IMR-90 (cell line): ENCODE measurements at regions not wholly inside any gene's neighbourhood (a gene's known extent, or its start where the extent isn't known, plus 50 kb on each side); places are given as distances from the start of the nearest gene placed in this dataset.

Experiments
- ATAC-seq: fragments of 200-7000 bp; cut with Tn5 transposase; 2 replicates; pipeline ENCODE4 v1.9.1; 2020; ENCODE audit warnings: low read depth, mild to moderate bottlenecking, moderate library complexity
- BruUV-seq: library from RNA; stranded (reverse); fragments of 400-500 nt; replicated peaks from 2 replicates; lab custom pipeline; 2021; lab: Mats Ljungman, UMichigan
- CTCF ChIA-PET: fragments of 300-600 bp; formaldehyde crosslinking; extraction: SDS; loops from one replicate; lab custom pipeline; 2021; ENCODE audit warnings: antibody characterized with exemption; lab: Yijun Ruan, JAX
- POLR2A ChIA-PET: fragments of 300-600 bp; sonication (Branson Sonifier 250); formaldehyde crosslinking; loops from one replicate; lab custom pipeline; 2022; ENCODE audit warnings: antibody characterized with exemption; ENCODE audit not compliant: unreplicated experiment; lab: Charles Lee
- DNase-seq: peaks from one replicate; pipeline ENCODE4 v3.0.0; 2013
- H2AFZ ChIP-seq: replicated peaks from 2 replicates; pipeline ENCODE3; 2013; ENCODE audit warnings: low read length, mild to moderate bottlenecking; ENCODE audit not compliant: poor library complexity
- H2AK5ac ChIP-seq: 2 replicates; pipeline ENCODE4 v1.6.1; 2013; ENCODE audit warnings: low read depth, low read length, inconsistent platforms
- H2AK9ac ChIP-seq: replicated peaks from 2 replicates; pipeline ENCODE3; 2013; ENCODE audit warnings: mild to moderate bottlenecking, low read depth, low read length, moderate library complexity; ENCODE audit not compliant: poor library complexity
- H2BK120ac ChIP-seq: 2 replicates; pipeline ENCODE4 v1.6.1; 2013; ENCODE audit warnings: low read depth, low read length, inconsistent platforms
- H2BK15ac ChIP-seq: 3 replicates; pipeline ENCODE4 v1.6.1; 2013; ENCODE audit warnings: low read depth, low read length, inconsistent platforms
- H2BK20ac ChIP-seq: 2 replicates; pipeline ENCODE4 v1.6.1; 2013; ENCODE audit warnings: low read depth, mild to moderate bottlenecking, inconsistent platforms, low read length, moderate library complexity
- H2BK5ac ChIP-seq: 2 replicates; pipeline ENCODE4 v1.6.1; 2013; ENCODE audit warnings: mild to moderate bottlenecking, low read depth, low read length, inconsistent platforms; ENCODE audit not compliant: poor library complexity, severe bottlenecking
- H3K14ac ChIP-seq: replicated peaks from 2 replicates; pipeline ENCODE4 v1.6.1; 2013; ENCODE audit warnings: low read depth, low read length, inconsistent platforms
- H3K18ac ChIP-seq: 2 replicates; pipeline ENCODE4 v1.6.1; 2013; ENCODE audit warnings: low read depth, low read length, control low read depth
- H3K23ac ChIP-seq: 2 replicates; pipeline ENCODE4 v1.6.1; 2013; ENCODE audit warnings: low read depth, low read length, inconsistent platforms
- H3K27ac ChIP-seq: 2 replicates; pipeline ENCODE4 v1.5.1; 2013; ENCODE audit warnings: mild to moderate bottlenecking, control low read depth, low read length; ENCODE audit not compliant: insufficient read depth
- H3K27me3 ChIP-seq: 2 replicates; pipeline ENCODE4 v1.6.1; 2013; ENCODE audit warnings: low read length; ENCODE audit not compliant: control insufficient read depth, insufficient read depth
- H3K36me3 ChIP-seq: 2 replicates; pipeline ENCODE4 v1.6.1; 2013; ENCODE audit warnings: low read length, mixed read lengths; ENCODE audit not compliant: control insufficient read depth, insufficient read depth
- H3K4ac ChIP-seq: 2 replicates; pipeline ENCODE4 v1.6.1; 2013; ENCODE audit warnings: low read depth, low read length, inconsistent platforms
- H3K4me1 ChIP-seq: 2 replicates; pipeline ENCODE4 v1.6.1; 2013; ENCODE audit warnings: low read length, mixed read lengths; ENCODE audit not compliant: control insufficient read depth, insufficient read depth
- H3K4me2 ChIP-seq: 2 replicates; pipeline ENCODE4 v1.6.1; 2013; ENCODE audit warnings: low read depth, mild to moderate bottlenecking, control low read depth, low read length, moderate library complexity
- H3K4me3 ChIP-seq: 2 replicates; pipeline ENCODE4 v1.5.1; 2013; ENCODE audit warnings: low read depth, mild to moderate bottlenecking, control low read depth, low read length, moderate library complexity; ENCODE audit not compliant: insufficient read depth
- H3K56ac ChIP-seq: 2 replicates; pipeline ENCODE4 v1.6.1; 2013; ENCODE audit warnings: low read length, inconsistent platforms; ENCODE audit not compliant: insufficient read depth; ENCODE audit errors: extremely low read depth
- H3K79me1 ChIP-seq, 2 experiments: 2 replicates each; pipeline ENCODE4 v1.6.1; 2013; ENCODE audit warnings: low read length in 2 of 2, inconsistent platforms in 1 of 2, low read depth in 1 of 2
- H3K9ac ChIP-seq: 2 replicates; pipeline ENCODE4 v1.6.1; 2013; ENCODE audit warnings: low read depth, low read length, control low read depth
- H3K9me1 ChIP-seq: 2 replicates; pipeline ENCODE4 v1.6.1; 2013; ENCODE audit warnings: low read length, inconsistent platforms; ENCODE audit not compliant: insufficient read depth
- H3K9me3 ChIP-seq: 2 replicates; pipeline ENCODE4 v1.6.1; 2013; ENCODE audit warnings: low read length; ENCODE audit not compliant: control insufficient read depth, insufficient read depth
- H4K20me1 ChIP-seq: 2 replicates; pipeline ENCODE4 v1.6.1; 2013; ENCODE audit warnings: low read length, inconsistent platforms; ENCODE audit not compliant: insufficient read depth
- H4K5ac ChIP-seq: 2 replicates; pipeline ENCODE4 v1.6.1; 2013; ENCODE audit warnings: mild to moderate bottlenecking, low read depth, low read length, control low read depth
- H4K8ac ChIP-seq, 2 experiments: 2 replicates each; pipeline ENCODE4 v1.6.1; 2013; ENCODE audit warnings: low read depth in 2 of 2, low read length in 2 of 2, control low read depth in 1 of 2, inconsistent platforms in 1 of 2
- H4K91ac ChIP-seq: 2 replicates; pipeline ENCODE4 v1.6.1; 2013; ENCODE audit warnings: low read depth, low read length, inconsistent platforms; ENCODE audit not compliant: insufficient read depth
- MXI1 ChIP-seq: IDR thresholded peaks from 2 replicates; pipeline ENCODE4 v1.6.1; 2012; ENCODE audit warnings: low read depth, mild to moderate bottlenecking, low read length, moderate library complexity, borderline replicate concordance
- NFE2L2 ChIP-seq: fragments of 150-350 bp; IDR thresholded peaks from 2 replicates; pipeline ENCODE4 v1.6.1; 2016; ENCODE audit warnings: low read depth, mild to moderate bottlenecking, low read length
- WGBS, 2 experiments: methylation state at CpG; one replicate each; pipeline versions ENCODE4 v1.1.5 to v1.1.7; 2013; ENCODE audit warnings: missing lambda C conversion rate in 2 of 2; ENCODE audit not compliant: insufficient read length in 1 of 2; ENCODE audit errors: extremely low coverage in 2 of 2; 5-methylcytosine and 5-hydroxymethylcytosine counted together
- dilution Hi-C: fragments of 300-500 bp; cut with HindIII; formaldehyde crosslinking; loops from one replicate; pipeline ENCODE4 v1.14.3; 2018; ENCODE audit warnings: low sequenced_read_pairs; ENCODE audit not compliant: unreplicated experiment
- in situ Hi-C: fragments of 300-500 bp; cut with MboI; formaldehyde crosslinking; loops from 3 replicates; pipeline ENCODE4 v1.14.3; 2019; ENCODE audit warnings: low sequenced_read_pairs, inconsistent platforms, mixed read lengths
- intact Hi-C: fragments of 100-400 bp; cut with micrococcal nuclease; formaldehyde crosslinking; loops from 2 replicates; pipeline ENCODE4 v1.10.0; 2022

- Histone ChIP-seq H3K4me1 (no peaks in the 10 kb centered on the region), H2BK20ac (no peak overlapping the region), H3K9me1 (no peaks in the 10 kb centered on the region), H3K27ac (no peak overlapping the region), H2BK15ac (no peak overlapping the region), H3K4ac (no peak overlapping the region), H2AFZ (no peak overlapping the region), H4K5ac (no peak overlapping the region), H3K9me3 (no peaks in the 10 kb centered on the region), H3K9ac (no peak overlapping the region), H2AK9ac (no peak overlapping the region), H3K56ac (no peak overlapping the region), H3K18ac (no peak overlapping the region), H3K79me1 (no peaks in the 10 kb centered on the region), H3K27me3 (peaks cover 2% of the 10 kb centered on the region), H3K36me3 (no peaks in the 10 kb centered on the region), H3K4me2 (no peak overlapping the region), H3K14ac (no peak overlapping the region), H2AK5ac (no peak overlapping the region), H2BK5ac (no peak overlapping the region), H4K20me1 (no peaks in the 10 kb centered on the region), H3K4me3 (no peak overlapping the region), H2BK120ac (no peak overlapping the region), H4K8ac (no peak overlapping the region), H4K91ac (no peak overlapping the region), H3K23ac (no peak overlapping the region)
- DNase-seq (no peak), ATAC-seq (no peak)
- WGBS, 2 experiments = no CpG with 5 or more reads among the region's 3 CpGs
- in situ Hi-C loops = no loop called here
- no TSS peak for BruUV-seq
- ChIA-PET CTCF (interaction anchor here (0.6 kb wide), 1 partner anchor 496 kb away, joined by 5 read pairs; no protein-coding TSS in a partner anchor), POLR2A (no interaction called here)
- dilution Hi-C loops = no loop called here
- intact Hi-C loops = no loop called here
- no peak for TF ChIP-seq NFE2L2
- no peak for TF ChIP-seq MXI1
These were observed 50.8 kb upstream of the AIG1 start for GRCh38 chr6:143009851-143010250.
